ENCODE measurements at regions not wholly inside any gene's neighbourhood (a gene's known extent, or its start where the extent isn't known, plus 50 kb on each side); places are given as distances from the start of the nearest gene placed in this dataset.
"Not testable (repeated sequence)": the region's sequence is repeated elsewhere in the genome, so short reads cannot be mapped to it uniquely, and the experiment has no call there.

GRCh38 chr14:104306450-104307040 is 168.2 kb downstream of the KIF26A start:
- Mint-ChIP-seq H3K36me3 (ENCODE audit: insufficient read depth) (no peaks in the 10 kb centered on the region), H3K27me3 (peaks cover 19% of the 10 kb centered on the region), H3K4me1 (ENCODE audit: low read depth) (no peaks in the 10 kb centered on the region), H3K27ac (no peak overlapping the region), H3K4me3 (ENCODE audit: low read depth) (no peak overlapping the region), H3K9me3 (ENCODE audit: low read depth) (peaks cover 5% of the 10 kb centered on the region)
- no peak for DNase-seq (ENCODE audit: low spot score, unreplicated experiment)
- TF ChIP-seq CTCF (IDR thresholded peaks at IDR 0.05; ENCODE audit: unreplicated experiment) = no peak

GRCh38 chr14:104307246-104307626 is 168.8 kb downstream of the KIF26A start:
- no peaks in the 10 kb centered on the region for H3K36me3 Mint-ChIP-seq (ENCODE audit: insufficient read depth)
- peaks cover 19% of the 10 kb centered on the region for H3K27me3 Mint-ChIP-seq
- H3K4me1 Mint-ChIP-seq (ENCODE audit: low read depth) = no peaks in the 10 kb centered on the region
- TF ChIP-seq CTCF (IDR thresholded peaks at IDR 0.05; ENCODE audit: unreplicated experiment) = no peak
- peaks cover 5% of the 10 kb centered on the region for H3K9me3 Mint-ChIP-seq (ENCODE audit: low read depth)
- no peak overlapping the region for H3K4me3 Mint-ChIP-seq (ENCODE audit: low read depth)
- H3K27ac Mint-ChIP-seq = no peak overlapping the region
- no peak for DNase-seq (ENCODE audit: low spot score, unreplicated experiment)

- H3K4me3 Mint-ChIP-seq (ENCODE audit: low read depth) = no peak overlapping the region
- peaks cover 18% of the 10 kb centered on the region for H3K27me3 Mint-ChIP-seq
- peaks cover 5% of the 10 kb centered on the region for H3K9me3 Mint-ChIP-seq (ENCODE audit: low read depth)
- no peak for DNase-seq (ENCODE audit: low spot score, unreplicated experiment)
- no peaks in the 10 kb centered on the region for H3K4me1 Mint-ChIP-seq (ENCODE audit: low read depth)
- TF ChIP-seq CTCF (IDR thresholded peaks at IDR 0.05; ENCODE audit: unreplicated experiment) = no peak
- H3K27ac Mint-ChIP-seq = no peak overlapping the region
- no peaks in the 10 kb centered on the region for H3K36me3 Mint-ChIP-seq (ENCODE audit: insufficient read depth)
Observed at GRCh38 chr14:104307627-104308401, 169.4 kb downstream of the KIF26A start.

DNA sequence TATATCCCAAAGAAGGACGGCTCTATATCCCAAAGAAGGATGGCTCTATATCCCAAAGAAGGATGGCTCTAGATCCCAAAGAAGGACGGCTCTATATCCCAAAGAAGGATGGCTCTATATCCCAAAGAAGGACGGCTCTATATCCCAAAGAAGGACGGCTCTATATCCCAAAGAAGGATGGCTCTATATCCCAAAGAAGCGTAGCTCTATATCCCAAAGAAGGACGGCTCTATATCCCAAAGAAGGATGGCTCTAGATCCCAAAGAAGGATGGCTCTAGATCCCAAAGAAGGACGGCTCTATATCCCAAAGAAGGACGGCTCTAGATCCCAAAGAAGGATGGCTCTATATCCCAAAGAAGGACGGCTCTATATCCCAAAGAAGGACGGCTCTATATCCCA is 170.1 kb downstream of the KIF26A start:
- H3K27me3 Mint-ChIP-seq = peaks cover 24% of the 10 kb centered on the region
- H3K36me3 Mint-ChIP-seq (ENCODE audit: insufficient read depth); DNase-seq (ENCODE audit: low spot score, unreplicated experiment); H3K9me3 Mint-ChIP-seq (ENCODE audit: low read depth); H3K27ac Mint-ChIP-seq; H3K4me3 Mint-ChIP-seq (ENCODE audit: low read depth); H3K4me1 Mint-ChIP-seq (ENCODE audit: low read depth): not testable (repeated sequence)

- Mint-ChIP-seq H3K4me1 (ENCODE audit: low read depth) (no peaks in the 10 kb centered on the region), H3K36me3 (ENCODE audit: insufficient read depth) (no peaks in the 10 kb centered on the region), H3K4me3 (ENCODE audit: low read depth) (no peak overlapping the region), H3K9me3 (ENCODE audit: low read depth) (peaks cover 5% of the 10 kb centered on the region), H3K27ac (no peak overlapping the region), H3K27me3 (peaks cover 20% of the 10 kb centered on the region)
- no peak for DNase-seq (ENCODE audit: low spot score, unreplicated experiment)
- TF ChIP-seq CTCF (IDR thresholded peaks at IDR 0.05; ENCODE audit: unreplicated experiment) = no peak
Observed at GRCh38 chr14:104309657-104310369, 171.4 kb downstream of the KIF26A start.
